IMR-90 (cell line): ENCODE measurements at regions not wholly inside any gene's neighbourhood (a gene's known extent, or its start where the extent isn't known, plus 50 kb on each side); places are given as distances from the start of the nearest gene placed in this dataset.

Experiments
- ATAC-seq: fragments of 200-7000 bp; cut with Tn5 transposase; 2 replicates; pipeline ENCODE4 v1.9.1; 2020; ENCODE audit warnings: low read depth, mild to moderate bottlenecking, moderate library complexity
- BruUV-seq: library from RNA; stranded (reverse); fragments of 400-500 nt; replicated peaks from 2 replicates; lab custom pipeline; 2021; lab: Mats Ljungman, UMichigan
- CTCF ChIA-PET: fragments of 300-600 bp; formaldehyde crosslinking; extraction: SDS; loops from one replicate; lab custom pipeline; 2021; ENCODE audit warnings: antibody characterized with exemption; lab: Yijun Ruan, JAX
- POLR2A ChIA-PET: fragments of 300-600 bp; sonication (Branson Sonifier 250); formaldehyde crosslinking; loops from one replicate; lab custom pipeline; 2022; ENCODE audit warnings: antibody characterized with exemption; ENCODE audit not compliant: unreplicated experiment; lab: Charles Lee
- DNase-seq: peaks from one replicate; pipeline ENCODE4 v3.0.0; 2013
- H2AFZ ChIP-seq: replicated peaks from 2 replicates; pipeline ENCODE3; 2013; ENCODE audit warnings: low read length, mild to moderate bottlenecking; ENCODE audit not compliant: poor library complexity
- H2AK5ac ChIP-seq: 2 replicates; pipeline ENCODE4 v1.6.1; 2013; ENCODE audit warnings: low read depth, low read length, inconsistent platforms
- H2AK9ac ChIP-seq: replicated peaks from 2 replicates; pipeline ENCODE3; 2013; ENCODE audit warnings: mild to moderate bottlenecking, low read depth, low read length, moderate library complexity; ENCODE audit not compliant: poor library complexity
- H2BK120ac ChIP-seq: 2 replicates; pipeline ENCODE4 v1.6.1; 2013; ENCODE audit warnings: low read depth, low read length, inconsistent platforms
- H2BK15ac ChIP-seq: 3 replicates; pipeline ENCODE4 v1.6.1; 2013; ENCODE audit warnings: low read depth, low read length, inconsistent platforms
- H2BK20ac ChIP-seq: 2 replicates; pipeline ENCODE4 v1.6.1; 2013; ENCODE audit warnings: low read depth, mild to moderate bottlenecking, inconsistent platforms, low read length, moderate library complexity
- H2BK5ac ChIP-seq: 2 replicates; pipeline ENCODE4 v1.6.1; 2013; ENCODE audit warnings: mild to moderate bottlenecking, low read depth, low read length, inconsistent platforms; ENCODE audit not compliant: poor library complexity, severe bottlenecking
- H3K14ac ChIP-seq: replicated peaks from 2 replicates; pipeline ENCODE4 v1.6.1; 2013; ENCODE audit warnings: low read depth, low read length, inconsistent platforms
- H3K18ac ChIP-seq: 2 replicates; pipeline ENCODE4 v1.6.1; 2013; ENCODE audit warnings: low read depth, low read length, control low read depth
- H3K23ac ChIP-seq: 2 replicates; pipeline ENCODE4 v1.6.1; 2013; ENCODE audit warnings: low read depth, low read length, inconsistent platforms
- H3K27ac ChIP-seq: 2 replicates; pipeline ENCODE4 v1.5.1; 2013; ENCODE audit warnings: mild to moderate bottlenecking, control low read depth, low read length; ENCODE audit not compliant: insufficient read depth
- H3K27me3 ChIP-seq: 2 replicates; pipeline ENCODE4 v1.6.1; 2013; ENCODE audit warnings: low read length; ENCODE audit not compliant: control insufficient read depth, insufficient read depth
- H3K36me3 ChIP-seq: 2 replicates; pipeline ENCODE4 v1.6.1; 2013; ENCODE audit warnings: low read length, mixed read lengths; ENCODE audit not compliant: control insufficient read depth, insufficient read depth
- H3K4ac ChIP-seq: 2 replicates; pipeline ENCODE4 v1.6.1; 2013; ENCODE audit warnings: low read depth, low read length, inconsistent platforms
- H3K4me1 ChIP-seq: 2 replicates; pipeline ENCODE4 v1.6.1; 2013; ENCODE audit warnings: low read length, mixed read lengths; ENCODE audit not compliant: control insufficient read depth, insufficient read depth
- H3K4me2 ChIP-seq: 2 replicates; pipeline ENCODE4 v1.6.1; 2013; ENCODE audit warnings: low read depth, mild to moderate bottlenecking, control low read depth, low read length, moderate library complexity
- H3K4me3 ChIP-seq: 2 replicates; pipeline ENCODE4 v1.5.1; 2013; ENCODE audit warnings: low read depth, mild to moderate bottlenecking, control low read depth, low read length, moderate library complexity; ENCODE audit not compliant: insufficient read depth
- H3K56ac ChIP-seq: 2 replicates; pipeline ENCODE4 v1.6.1; 2013; ENCODE audit warnings: low read length, inconsistent platforms; ENCODE audit not compliant: insufficient read depth; ENCODE audit errors: extremely low read depth
- H3K79me1 ChIP-seq, 2 experiments: 2 replicates each; pipeline ENCODE4 v1.6.1; 2013; ENCODE audit warnings: low read length in 2 of 2, inconsistent platforms in 1 of 2, low read depth in 1 of 2
- H3K9ac ChIP-seq: 2 replicates; pipeline ENCODE4 v1.6.1; 2013; ENCODE audit warnings: low read depth, low read length, control low read depth
- H3K9me1 ChIP-seq: 2 replicates; pipeline ENCODE4 v1.6.1; 2013; ENCODE audit warnings: low read length, inconsistent platforms; ENCODE audit not compliant: insufficient read depth
- H3K9me3 ChIP-seq: 2 replicates; pipeline ENCODE4 v1.6.1; 2013; ENCODE audit warnings: low read length; ENCODE audit not compliant: control insufficient read depth, insufficient read depth
- H4K20me1 ChIP-seq: 2 replicates; pipeline ENCODE4 v1.6.1; 2013; ENCODE audit warnings: low read length, inconsistent platforms; ENCODE audit not compliant: insufficient read depth
- H4K5ac ChIP-seq: 2 replicates; pipeline ENCODE4 v1.6.1; 2013; ENCODE audit warnings: mild to moderate bottlenecking, low read depth, low read length, control low read depth
- H4K8ac ChIP-seq, 2 experiments: 2 replicates each; pipeline ENCODE4 v1.6.1; 2013; ENCODE audit warnings: low read depth in 2 of 2, low read length in 2 of 2, control low read depth in 1 of 2, inconsistent platforms in 1 of 2
- H4K91ac ChIP-seq: 2 replicates; pipeline ENCODE4 v1.6.1; 2013; ENCODE audit warnings: low read depth, low read length, inconsistent platforms; ENCODE audit not compliant: insufficient read depth
- BHLHE40 ChIP-seq: fragments of 150-350 bp; IDR thresholded peaks from 2 replicates; pipeline ENCODE4 v1.6.1; 2016; ENCODE audit warnings: mild to moderate bottlenecking, low read depth, low read length
- MXI1 ChIP-seq: IDR thresholded peaks from 2 replicates; pipeline ENCODE4 v1.6.1; 2012; ENCODE audit warnings: low read depth, mild to moderate bottlenecking, low read length, moderate library complexity, borderline replicate concordance
- NFE2L2 ChIP-seq: fragments of 150-350 bp; IDR thresholded peaks from 2 replicates; pipeline ENCODE4 v1.6.1; 2016; ENCODE audit warnings: low read depth, mild to moderate bottlenecking, low read length
- SMC3 ChIP-seq: fragments of 150-350 bp; IDR thresholded peaks from 2 replicates; pipeline ENCODE4 v1.6.1; 2016; ENCODE audit warnings: low read depth, mild to moderate bottlenecking, antibody characterized with exemption, low read length, moderate library complexity
- WGBS, 2 experiments: methylation state at CpG; one replicate each; pipeline versions ENCODE4 v1.1.5 to v1.1.7; 2013; ENCODE audit warnings: missing lambda C conversion rate in 2 of 2; ENCODE audit not compliant: insufficient read length in 1 of 2; ENCODE audit errors: extremely low coverage in 2 of 2; 5-methylcytosine and 5-hydroxymethylcytosine counted together
- dilution Hi-C: fragments of 300-500 bp; cut with HindIII; formaldehyde crosslinking; loops from one replicate; pipeline ENCODE4 v1.14.3; 2018; ENCODE audit warnings: low sequenced_read_pairs; ENCODE audit not compliant: unreplicated experiment
- in situ Hi-C: fragments of 300-500 bp; cut with MboI; formaldehyde crosslinking; loops from 3 replicates; pipeline ENCODE4 v1.14.3; 2019; ENCODE audit warnings: low sequenced_read_pairs, inconsistent platforms, mixed read lengths
- intact Hi-C: fragments of 100-400 bp; cut with micrococcal nuclease; formaldehyde crosslinking; loops from 2 replicates; pipeline ENCODE4 v1.10.0; 2022

DNA sequence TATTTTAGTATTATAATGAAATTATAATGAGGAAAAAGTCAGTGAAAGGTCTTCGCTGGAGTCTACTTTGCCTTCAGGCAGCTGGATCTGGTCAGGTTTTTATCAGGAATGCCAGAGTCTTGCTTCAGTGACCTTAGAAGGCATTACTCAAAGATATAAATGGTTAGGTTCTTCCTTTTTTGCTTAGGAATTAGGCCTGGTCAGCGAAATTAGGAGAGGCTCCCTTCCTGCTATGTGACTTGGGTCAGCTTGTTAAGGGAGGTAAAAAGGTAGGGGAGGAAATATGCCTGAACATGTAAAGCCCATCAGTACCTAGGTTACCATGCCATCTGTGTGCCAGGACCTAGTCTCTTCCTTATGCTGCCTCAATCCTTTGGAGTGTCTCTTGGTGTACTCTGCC, 115.1 kb downstream of the OTOR start:
- Histone ChIP-seq H2BK15ac (no peak overlapping the region), H4K20me1 (no peaks in the 10 kb centered on the region), H2BK5ac (no peak overlapping the region), H3K79me1 (no peaks in the 10 kb centered on the region), H2BK20ac (no peak overlapping the region), H3K36me3 (no peaks in the 10 kb centered on the region), H3K4me3 (no peak overlapping the region), H3K23ac (no peak overlapping the region), H3K27me3 (no peaks in the 10 kb centered on the region), H3K4me2 (no peak overlapping the region), H4K8ac (no peak overlapping the region), H3K9me1 (no peaks in the 10 kb centered on the region), H3K9me3 (0 out of 2 replicates have a peak, but pooled peaks cover 2% of the 10 kb centered on the region), H2AK9ac (no peak overlapping the region), H3K9ac (no peak overlapping the region), H3K14ac (no peak overlapping the region), H2AK5ac (no peak overlapping the region), H4K91ac (no peak overlapping the region), H3K18ac (peak overlapping the region; percentile 29; the same call in 1 of the 2 replicates), H3K27ac (no peak overlapping the region), H3K4me1 (no peaks in the 10 kb centered on the region), H3K4ac (no peak overlapping the region), H3K56ac (no peak overlapping the region), H4K5ac (no peak overlapping the region), H2BK120ac (no peak overlapping the region), H2AFZ (peak overlapping the region; percentile 8)
- POLR2A ChIA-PET = no interaction called here
- CTCF ChIA-PET = no interaction called here
- dilution Hi-C loops = no loop called here
- TF ChIP-seq MXI1 (no peak), BHLHE40 (no peak), NFE2L2 (no peak), SMC3 (no peak)
- no CpG with 5 or more reads among the region's 2 CpGs for WGBS, 2 experiments
- DNase-seq (no peak), ATAC-seq (no peak)
- intact Hi-C loops = no loop called here
- no TSS peak for BruUV-seq
- in situ Hi-C loops = no loop called here
